Kidney glomerular epithelial cell (primary cell): ENCODE measurements at regions not wholly inside any gene's neighbourhood (a gene's known extent, or its start where the extent isn't known, plus 50 kb on each side); places are given as distances from the start of the nearest gene placed in this dataset.

ENCODE experiments used
- DNase-seq: peaks from one replicate; lab custom pipeline; 2025; lab: John Stamatoyannopoulos, UW

DNA sequence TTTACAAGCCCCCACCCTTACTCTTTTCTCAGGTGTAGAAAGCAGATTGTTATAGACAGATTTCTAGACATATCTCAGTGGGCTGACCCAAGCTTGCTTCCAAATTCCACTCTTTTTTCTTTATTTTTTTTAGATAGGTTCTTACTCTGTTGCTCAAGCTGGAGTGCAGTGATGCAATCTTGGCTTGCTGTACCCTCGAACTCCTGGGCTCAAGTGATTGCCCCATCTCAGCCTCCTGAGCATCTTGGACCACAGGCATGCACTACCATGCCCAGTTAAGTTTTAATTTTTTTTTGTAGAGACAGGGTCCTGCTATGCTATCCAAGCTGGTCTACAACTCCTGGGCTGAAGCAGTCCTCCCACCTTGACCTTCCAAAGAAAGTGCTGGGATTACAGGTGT, 53.5 kb upstream of the ADAMTS9 start:
- DNase-seq = no peak

DNA sequence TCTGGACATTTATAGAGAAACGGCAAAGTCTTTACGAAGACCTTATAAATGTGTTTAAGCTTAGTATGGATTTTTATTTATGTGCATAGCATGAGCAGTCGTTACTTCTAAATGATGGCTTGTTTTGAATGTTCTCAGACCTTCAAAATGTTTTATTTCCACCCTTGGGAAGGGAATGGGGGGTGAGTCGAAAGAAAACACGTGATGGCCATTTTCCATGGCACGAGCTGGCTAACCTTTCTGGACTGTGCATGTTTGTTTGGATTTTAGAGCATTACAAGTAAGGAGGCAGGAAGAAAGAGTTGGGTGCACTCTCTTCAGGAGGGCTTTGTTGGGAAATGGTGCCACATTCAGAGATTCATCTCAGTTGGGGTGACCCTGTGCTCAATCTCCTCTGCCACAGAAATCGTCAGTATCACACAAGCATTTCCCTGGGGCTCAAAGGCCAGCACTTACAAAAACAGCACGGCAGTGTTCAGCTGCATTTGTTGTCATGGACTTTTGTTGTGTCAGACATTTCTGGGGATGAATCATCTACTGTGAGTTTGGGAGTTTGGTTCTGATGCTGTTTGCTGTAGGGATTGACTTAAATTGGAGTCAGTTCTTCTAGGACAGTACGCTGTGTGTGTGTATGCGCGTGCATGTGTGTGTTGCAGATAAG, 52.3 kb upstream of the ADAMTS9 start:
- peak; percentile 2 for DNase-seq
